ENCODE measurements at regions not wholly inside any gene's neighbourhood (a gene's known extent, or its start where the extent isn't known, plus 50 kb on each side); places are given as distances from the start of the nearest gene placed in this dataset.

DNA sequence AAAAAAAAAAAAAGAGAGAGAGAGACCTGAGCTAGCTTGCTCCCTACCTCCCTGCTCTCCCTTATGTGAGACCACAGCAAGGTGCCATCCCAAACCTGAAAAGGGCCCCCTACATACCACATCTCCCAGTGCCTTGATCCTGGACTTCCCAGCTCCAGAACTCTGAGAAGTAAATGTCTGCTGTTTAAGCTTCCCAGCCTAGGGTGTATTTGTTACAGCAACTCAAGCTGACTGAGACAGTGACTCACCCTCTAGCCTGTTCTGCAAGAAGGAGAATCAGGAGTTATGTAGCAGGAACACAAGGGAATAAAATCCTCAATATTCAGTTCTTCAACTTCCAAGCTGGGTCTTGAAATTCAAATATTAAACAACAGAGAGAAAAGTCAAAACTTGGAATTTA lies 52.1 kb upstream of the TMEM72 start:
- DNase-seq, result no peak

GRCh38 chr10:44859546-44860285 lies 51.4 kb upstream of the TMEM72 start:
- no peak for DNase-seq

DNA sequence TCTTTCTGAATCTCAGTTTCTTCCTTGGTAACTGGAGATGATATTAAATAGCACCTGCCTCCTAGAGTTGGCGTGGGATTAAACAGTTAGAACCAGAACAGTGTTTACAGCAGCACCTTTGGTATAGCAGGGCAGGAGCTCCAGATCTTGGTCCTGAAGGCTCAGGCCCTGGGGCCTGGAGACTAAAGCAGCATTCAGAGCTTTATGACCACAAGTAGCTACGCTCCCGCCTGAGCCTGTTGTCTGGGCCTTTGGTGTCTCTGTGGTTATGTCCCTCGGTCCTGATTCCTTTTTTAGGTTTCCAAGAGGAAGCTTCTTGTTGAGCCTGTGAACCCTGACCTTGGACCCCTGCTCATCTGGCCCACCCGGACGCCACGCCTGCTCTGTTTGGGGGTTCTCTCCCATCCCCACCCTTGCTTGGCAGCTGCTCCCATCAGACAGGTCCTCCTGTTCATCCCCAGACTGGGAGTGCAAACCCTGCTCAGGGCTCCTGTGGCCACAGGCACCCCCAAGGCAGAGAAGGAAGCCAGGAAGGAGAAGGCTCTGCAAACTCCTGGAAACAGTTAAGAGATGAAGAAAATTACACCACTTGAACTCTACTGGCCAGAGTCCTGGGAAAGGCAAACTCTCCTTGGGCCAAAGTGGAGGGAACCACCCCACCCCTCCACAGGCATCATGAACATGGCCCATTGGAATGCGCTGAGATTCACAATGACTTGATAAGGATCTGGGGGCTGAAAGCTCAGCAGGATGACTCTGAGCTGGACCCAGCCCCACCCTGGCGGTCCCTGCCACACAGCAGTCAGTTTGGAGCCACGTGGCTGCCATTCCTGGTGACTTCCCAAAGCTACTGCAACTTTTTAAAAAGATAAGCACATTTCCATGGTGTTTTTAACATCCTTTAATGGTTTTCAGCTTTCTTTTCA lies 50.1 kb upstream of the TMEM72 start:
- no peak for DNase-seq

Measured in stimulated activated CD8-positive, alpha-beta memory T cell treated with anti-CD3 and anti-CD28 coated beads, Interleukin-4, amount 100 ng/mL, for 48 hours (primary cell).